H1 (cell line): ENCODE measurements at regions not wholly inside any gene's neighbourhood (a gene's known extent, or its start where the extent isn't known, plus 50 kb on each side); places are given as distances from the start of the nearest gene placed in this dataset.

Source experiments
- CTCF ChIA-PET: fragments of 300-600 bp; sonication (Branson Sonifier 250); formaldehyde crosslinking; loops from one replicate; lab custom pipeline; 2021; ENCODE audit not compliant: partially characterized antibody; lab: Charles Lee
- POLR2A ChIA-PET: fragments of 300-600 bp; sonication (Branson Sonifier 250); formaldehyde crosslinking; loops from one replicate; lab custom pipeline; 2021; ENCODE audit warnings: inconsistent platforms; ENCODE audit not compliant: partially characterized antibody; lab: Charles Lee
- DNase-seq, 2 experiments: peaks; one replicate each; pipeline versions ENCODE4 v3.0.0 to v3.0.0-alpha.2; 2010 to 2022; ENCODE audit warnings: low spot score in 2 of 2, low read depth in 1 of 2, mixed read lengths in 1 of 2
- FAIRE-seq: peaks from 2 replicates; lab custom pipeline; 2011; peaks lifted over from hg19 to GRCh38; lab: Jason Lieb, UNC
- H2AFZ ChIP-seq: 2 replicates; pipeline ENCODE4 v1.8.1; 2012; ENCODE audit warnings: low read length, inconsistent platforms
- H2AK5ac ChIP-seq: 2 replicates; pipeline ENCODE4 v1.6.1; 2013; ENCODE audit warnings: low read depth, low read length
- H2BK120ac ChIP-seq: replicated peaks from 2 replicates; pipeline ENCODE3; 2013; ENCODE audit warnings: low read depth, low read length, inconsistent platforms
- H2BK12ac ChIP-seq: 2 replicates; pipeline ENCODE4 v1.6.1; 2013; ENCODE audit warnings: low read depth, low read length
- H2BK15ac ChIP-seq: 2 replicates; pipeline ENCODE4 v1.6.1; 2013; ENCODE audit warnings: low read length
- H2BK20ac ChIP-seq: 2 replicates; pipeline ENCODE4 v1.6.1; 2013; ENCODE audit warnings: low read length
- H2BK5ac ChIP-seq: 2 replicates; pipeline ENCODE4 v1.6.1; 2013; ENCODE audit warnings: low read depth, low read length
- H3K14ac ChIP-seq: 2 replicates; pipeline ENCODE4 v1.6.1; 2013; ENCODE audit warnings: inconsistent platforms; ENCODE audit not compliant: insufficient read length
- H3K18ac ChIP-seq: 2 replicates; pipeline ENCODE4 v1.6.1; 2013; ENCODE audit warnings: low read length; ENCODE audit errors: extremely low read depth
- H3K23ac ChIP-seq: 2 replicates; pipeline ENCODE4 v1.6.1; 2013; ENCODE audit warnings: inconsistent platforms; ENCODE audit not compliant: insufficient read length
- H3K23me2 ChIP-seq: 2 replicates; pipeline ENCODE4 v1.6.1; 2013; ENCODE audit warnings: low read depth, low read length
- H3K27ac ChIP-seq: 2 replicates; pipeline ENCODE4 v1.6.1; 2011; ENCODE audit warnings: low read depth, low read length, inconsistent platforms
- H3K27me3 ChIP-seq, 4 experiments: replicated peaks in 1 of 4; 1 replicate in 1 of 4; 2 replicates in 3 of 4; pipeline versions ENCODE4 v1.6.1 to v1.8.1; 2011 to 2013; ENCODE audit warnings: low read length in 3 of 4, mild to moderate bottlenecking in 3 of 4, inconsistent platforms in 2 of 4, mixed read lengths in 2 of 4, moderate library complexity in 1 of 4; ENCODE audit not compliant: control insufficient read depth in 3 of 4, insufficient read depth in 3 of 4; ENCODE audit errors: extremely low read depth in 1 of 4
- H3K36me3 ChIP-seq, 4 experiments: 2 replicates each; pipeline versions ENCODE4 v1.6.1 to v1.8.1; 2011 to 2013; ENCODE audit warnings: mild to moderate bottlenecking in 4 of 4, low read length in 3 of 4, moderate library complexity in 2 of 4, control low read depth in 1 of 4, inconsistent platforms in 1 of 4; ENCODE audit not compliant: insufficient read depth in 4 of 4, control insufficient read depth in 2 of 4
- H3K4ac ChIP-seq: replicated peaks from 2 replicates; pipeline ENCODE3; 2013; ENCODE audit warnings: low read length, low read depth, mixed read lengths, inconsistent platforms; ENCODE audit not compliant: insufficient read length
- H3K4me1 ChIP-seq, 4 experiments: replicated peaks in 1 of 4; 1 replicate in 1 of 4; 2 replicates in 3 of 4; pipeline versions ENCODE4 v1.6.1 to v1.8.1; 2011 to 2013; ENCODE audit warnings: low read length in 3 of 4, inconsistent platforms in 2 of 4, mixed read lengths in 1 of 4; ENCODE audit not compliant: insufficient read depth in 4 of 4, control insufficient read depth in 3 of 4
- H3K4me2 ChIP-seq, 2 experiments: 2 replicates each; pipeline versions ENCODE4 v1.6.1 to v1.8.1; 2011 to 2013; ENCODE audit warnings: low read depth in 2 of 2, low read length in 2 of 2, control low read depth in 1 of 2, inconsistent platforms in 1 of 2, mild to moderate bottlenecking in 1 of 2; ENCODE audit not compliant: insufficient read depth in 1 of 2
- H3K4me3 ChIP-seq, 4 experiments: fragments of 200-600, 300-600 bp in 1 of 4; sonication (generic), shearing (Covaris generic), sonication (Bioruptor Twin) in 1 of 4; 2 replicates each; pipeline versions ENCODE4 v1.5.1 to v1.8.1; 2011 to 2016; ENCODE audit warnings: low read length in 4 of 4, low read depth in 3 of 4, control low read depth in 2 of 4, inconsistent platforms in 2 of 4, mild to moderate bottlenecking in 2 of 4, mixed read lengths in 1 of 4, moderate library complexity in 1 of 4; ENCODE audit not compliant: insufficient read depth in 2 of 4; ENCODE audit errors: extremely low read depth in 1 of 4
- H3K56ac ChIP-seq: replicated peaks from 2 replicates; pipeline ENCODE3; 2013; ENCODE audit warnings: low read depth, mild to moderate bottlenecking, mixed read lengths, low read length, inconsistent platforms; ENCODE audit not compliant: insufficient read length
- H3K79me1 ChIP-seq: 2 replicates; pipeline ENCODE4 v1.6.1; 2013; ENCODE audit warnings: low read depth, low read length, control low read depth
- H3K79me2 ChIP-seq, 2 experiments: 2 replicates each; pipeline versions ENCODE4 v1.6.1 to v1.8.1; 2012 to 2013; ENCODE audit warnings: low read length in 2 of 2, mild to moderate bottlenecking in 2 of 2, inconsistent platforms in 1 of 2; ENCODE audit not compliant: insufficient read depth in 2 of 2, control insufficient read depth in 1 of 2
- H3K9ac ChIP-seq, 4 experiments: replicated peaks in 1 of 4; 1 replicate in 1 of 4; 2 replicates in 3 of 4; pipeline versions ENCODE4 v1.6.1 to v1.8.1; 2011 to 2013; ENCODE audit warnings: low read depth in 3 of 4, low read length in 3 of 4, control low read depth in 2 of 4, mild to moderate bottlenecking in 2 of 4, moderate library complexity in 2 of 4, inconsistent platforms in 1 of 4; ENCODE audit errors: extremely low read depth in 1 of 4
- H3K9me3 ChIP-seq, 2 experiments: 2 replicates each; pipeline versions ENCODE4 v1.6.1 to v1.8.1; 2012 to 2013; ENCODE audit warnings: mild to moderate bottlenecking in 2 of 2, moderate library complexity in 2 of 2, control low read depth in 1 of 2, inconsistent platforms in 1 of 2, low read depth in 1 of 2, low read length in 1 of 2, mixed read lengths in 1 of 2; ENCODE audit not compliant: insufficient read depth in 2 of 2
- H4K20me1 ChIP-seq, 2 experiments: replicated peaks in 1 of 2; 2 replicates each; pipeline versions ENCODE3 to v1.8.1; 2011 to 2013; ENCODE audit warnings: inconsistent platforms in 2 of 2, low read length in 2 of 2, mild to moderate bottlenecking in 1 of 2; ENCODE audit not compliant: insufficient read depth in 2 of 2, control insufficient read depth in 1 of 2
- H4K5ac ChIP-seq: 2 replicates; pipeline ENCODE4 v1.6.1; 2013; ENCODE audit warnings: low read length, low read depth, mixed read lengths, inconsistent platforms; ENCODE audit not compliant: insufficient read length
- H4K8ac ChIP-seq: 2 replicates; pipeline ENCODE4 v1.8.0; 2013; ENCODE audit warnings: mild to moderate bottlenecking, moderate library complexity, low read length, inconsistent platforms; ENCODE audit not compliant: insufficient read depth; ENCODE audit errors: extremely low read depth
- H4K91ac ChIP-seq: replicated peaks from 2 replicates; pipeline ENCODE3; 2013; ENCODE audit warnings: low read length, mixed read lengths, inconsistent platforms; ENCODE audit not compliant: insufficient read length
- MAFK ChIP-seq: IDR thresholded peaks from 2 replicates; pipeline ENCODE4 v1.6.1; 2012; ENCODE audit warnings: low read depth, mild to moderate bottlenecking, improper control_type of control experiment, low read length
- PHF8 ChIP-seq: fragments of 200-600 bp; sonication (generic); conservative IDR thresholded peaks from 2 replicates; pipeline ENCODE4 v1.7.1; 2012; ENCODE audit warnings: low read depth, mild to moderate bottlenecking, inconsistent platforms, low read length, moderate library complexity
- SIN3A ChIP-seq, 2 experiments: IDR thresholded peaks in 1 of 2; conservative IDR thresholded peaks in 1 of 2; 2 replicates each; pipeline ENCODE4 v1.6.1; 2011 to 2012; ENCODE audit warnings: low read length in 2 of 2, improper control_type of control experiment in 1 of 2, low read depth in 1 of 2, mild to moderate bottlenecking in 1 of 2
- SIRT6 ChIP-seq: IDR thresholded peaks from one replicate; pipeline ENCODE4 v1.7.1; 2012; ENCODE audit warnings: low read length, inconsistent platforms
- SIX5 ChIP-seq: IDR thresholded peaks from 2 replicates; pipeline ENCODE4 v1.6.1; 2011; ENCODE audit warnings: mild to moderate bottlenecking, low read depth, low read length
- SP4 ChIP-seq: IDR thresholded peaks from 2 replicates; pipeline ENCODE4 v1.6.1; 2012; ENCODE audit warnings: low read length, inconsistent platforms
- TCF12 ChIP-seq: IDR thresholded peaks from 2 replicates; pipeline ENCODE4 v1.6.1; 2011; ENCODE audit warnings: low read depth, mild to moderate bottlenecking, low read length
- ZNF274 ChIP-seq: IDR thresholded peaks from 2 replicates; pipeline ENCODE4 v1.7.0; 2012; ENCODE audit warnings: low read length, borderline replicate concordance; ENCODE audit errors: extremely low read depth
- WGBS, 2 experiments: shearing (Covaris generic) in 1 of 2; methylation state at CpG; one replicate each; pipeline versions ENCODE4 v1.1.6 to v1.1.7; 2013 to 2015; ENCODE audit warnings: low lambda C conversion rate in 2 of 2, mixed read lengths in 2 of 2, inconsistent platforms in 1 of 2, low coverage in 1 of 2, missing lambda C conversion rate in 1 of 2; ENCODE audit not compliant: insufficient replicate concordance in 2 of 2, insufficient coverage in 1 of 2, insufficient read length in 1 of 2; ENCODE audit errors: extremely low coverage in 1 of 2, missing lambda C conversion rate in 1 of 2; 5-methylcytosine and 5-hydroxymethylcytosine counted together

GRCh38 chr4:57444671-57445070 is 334.5 kb upstream of the IGFBP7 start:
- Histone ChIP-seq H3K4me2 (no peak overlapping the region), H3K27me3 (no peaks in the 10 kb centered on the region), H3K56ac (no peak overlapping the region), H3K27ac (no peak overlapping the region), H3K23me2 (no peaks in the 10 kb centered on the region), H3K9me3 (no peaks in the 10 kb centered on the region), H2BK15ac (no peak overlapping the region), H3K4me3 (no peak overlapping the region), H3K4ac (no peak overlapping the region), H2AFZ (no peak overlapping the region), H3K79me2 (no peaks in the 10 kb centered on the region), H4K5ac (no peak overlapping the region), H4K20me1 (no peaks in the 10 kb centered on the region), H2BK120ac (no peak overlapping the region), H2AK5ac (no peak overlapping the region), H4K8ac (no peak overlapping the region), H3K14ac (no peak overlapping the region), H3K23ac (no peak overlapping the region), H3K9ac (no peak overlapping the region), H3K18ac (no peak overlapping the region), H4K91ac (no peak overlapping the region), H2BK20ac (no peak overlapping the region), H2BK5ac (no peak overlapping the region), H3K4me1 (no peaks in the 10 kb centered on the region), H3K36me3 (no peaks in the 10 kb centered on the region), H3K79me1 (no peaks in the 10 kb centered on the region), H2BK12ac (no peak overlapping the region)
- DNase-seq (no peak), FAIRE-seq (no peak)
- POLR2A ChIA-PET: no interaction called here
- CTCF ChIA-PET: interaction anchor here (0.6 to 5.7 kb wide), 4 partner anchors 15 to 756 kb away, joined by 3 to 55 read pairs (median 5); no protein-coding TSS in a partner anchor
- WGBS, 2 experiments: 85% methylated on average over 4 of the region's 4 CpGs; no CpG with 5 or more reads in 1 of the 2 experiments
- TF ChIP-seq PHF8: no peak
- no peak for TF ChIP-seq SIN3A (conservative IDR thresholded peaks at IDR 0.05 in 1 of 2, IDR thresholded peaks at IDR 0.05 in 1 of 2; ENCODE audit: low read depth in 1 of 2, low read length in 2 of 2)
- TF ChIP-seq ZNF274: no peak
- TF ChIP-seq MAFK: no peak
- no peak for TF ChIP-seq SIRT6
- no peak for TF ChIP-seq TCF12
- no peak for TF ChIP-seq SP4
- TF ChIP-seq SIX5: no peak
